Inflammatory macrophage treated with lipopolysaccharide for 4 hours (primary cell): ENCODE measurements at regions not wholly inside any gene's neighbourhood (a gene's known extent, or its start where the extent isn't known, plus 50 kb on each side); places are given as distances from the start of the nearest gene placed in this dataset.

Experiments used
- DNase-seq: peaks from one replicate; pipeline ENCODE4 v3.0.0-alpha.2; 2020

DNA sequence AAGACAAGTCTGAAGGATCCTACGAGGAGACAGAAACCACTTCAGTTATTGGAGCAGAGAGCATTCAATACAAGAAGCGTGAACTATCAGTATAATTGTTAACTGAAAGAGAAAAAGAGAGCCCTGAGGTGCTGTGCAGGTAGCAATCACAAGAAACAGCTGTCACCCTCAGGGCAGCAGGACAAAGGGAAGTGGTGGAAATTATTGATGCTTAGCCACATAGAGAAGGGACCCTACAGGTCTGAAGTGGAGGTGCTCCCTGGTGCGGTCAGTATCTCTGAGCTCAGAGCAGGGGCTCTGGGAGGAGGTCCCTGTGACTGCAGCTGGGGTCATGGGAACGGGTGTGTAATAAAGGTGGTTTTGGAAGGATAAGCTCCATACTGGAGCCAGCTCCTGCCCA, 97.8 kb upstream of the KLF6 start:
- no peak for DNase-seq

GRCh38 chr10:3881622-3882021, 96.6 kb upstream of the KLF6 start:
- DNase-seq = no peak

GRCh38 chr10:3879073-3879472, 94.1 kb upstream of the KLF6 start:
- no peak for DNase-seq

GRCh38 chr10:3877211-3878000, 92.4 kb upstream of the KLF6 start:
- peak; percentile 97 for DNase-seq

GRCh38 chr10:3876350-3876962, 91.4 kb upstream of the KLF6 start:
- no peak for DNase-seq

- no peak for DNase-seq
Observed at GRCh38 chr10:3875842-3876235, 90.8 kb upstream of the KLF6 start.

DNA sequence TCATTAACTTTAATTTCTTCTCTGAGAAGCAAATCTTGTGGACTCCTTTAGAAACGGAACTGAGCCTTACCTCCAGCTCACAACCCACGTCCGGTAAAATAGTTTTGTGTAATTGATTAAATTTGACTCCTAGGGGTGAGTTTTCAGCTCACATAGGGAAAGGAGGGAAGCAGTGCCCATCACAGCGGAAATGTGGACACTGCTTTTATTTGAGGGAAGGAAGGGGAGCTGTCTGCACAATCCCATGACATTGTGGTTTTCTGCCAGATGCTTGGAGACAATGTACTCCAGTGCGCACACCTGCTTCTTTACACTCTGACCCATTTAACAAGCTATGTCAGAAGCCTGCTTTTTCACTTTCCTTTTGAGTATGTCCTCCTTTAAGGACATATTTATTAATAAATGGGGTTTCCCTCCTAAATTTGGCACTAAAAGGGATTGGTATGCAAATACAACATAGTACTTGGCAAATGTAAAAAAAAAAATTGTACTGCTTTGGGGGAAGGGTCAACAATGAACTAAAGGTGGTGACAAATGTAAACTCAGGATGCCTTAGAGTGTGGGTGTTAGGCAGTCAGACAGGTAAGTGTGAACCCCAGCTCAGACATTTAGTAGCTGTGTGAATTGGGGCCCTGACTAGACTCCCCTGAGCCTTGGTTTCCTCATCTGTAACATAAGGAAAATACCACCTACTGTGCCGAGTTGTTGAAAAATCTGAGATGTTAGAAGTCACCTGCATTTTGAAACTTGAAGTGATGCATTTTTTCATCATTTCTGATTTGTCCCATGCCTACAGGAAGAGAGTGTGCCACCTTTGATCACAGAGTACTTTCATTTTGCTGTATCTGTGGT, 90.2 kb upstream of the KLF6 start:
- peak; percentile 89 for DNase-seq

DNA sequence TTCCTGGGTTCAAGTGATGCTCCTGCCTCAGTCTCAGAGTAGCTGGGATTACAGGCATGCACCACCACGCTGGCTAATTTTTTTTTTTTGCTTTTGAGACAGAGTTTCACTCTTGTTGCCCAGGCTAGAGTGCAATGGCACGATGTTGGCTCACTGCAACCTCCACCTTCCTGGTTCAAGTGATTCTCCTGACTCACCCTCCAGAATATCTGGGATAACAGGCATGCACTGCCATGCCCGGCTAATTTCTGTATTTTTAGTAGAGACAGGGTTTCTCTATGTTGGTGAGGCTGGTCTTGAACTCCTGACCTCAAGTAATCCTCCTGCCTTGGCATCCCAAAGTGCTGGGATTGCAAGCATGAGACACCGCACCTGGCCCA, 89.6 kb upstream of the KLF6 start:
- peak; percentile 10 for DNase-seq

- peak; percentile 99 for DNase-seq
Observed at GRCh38 chr10:3873728-3874461, 88.9 kb upstream of the KLF6 start.

DNA sequence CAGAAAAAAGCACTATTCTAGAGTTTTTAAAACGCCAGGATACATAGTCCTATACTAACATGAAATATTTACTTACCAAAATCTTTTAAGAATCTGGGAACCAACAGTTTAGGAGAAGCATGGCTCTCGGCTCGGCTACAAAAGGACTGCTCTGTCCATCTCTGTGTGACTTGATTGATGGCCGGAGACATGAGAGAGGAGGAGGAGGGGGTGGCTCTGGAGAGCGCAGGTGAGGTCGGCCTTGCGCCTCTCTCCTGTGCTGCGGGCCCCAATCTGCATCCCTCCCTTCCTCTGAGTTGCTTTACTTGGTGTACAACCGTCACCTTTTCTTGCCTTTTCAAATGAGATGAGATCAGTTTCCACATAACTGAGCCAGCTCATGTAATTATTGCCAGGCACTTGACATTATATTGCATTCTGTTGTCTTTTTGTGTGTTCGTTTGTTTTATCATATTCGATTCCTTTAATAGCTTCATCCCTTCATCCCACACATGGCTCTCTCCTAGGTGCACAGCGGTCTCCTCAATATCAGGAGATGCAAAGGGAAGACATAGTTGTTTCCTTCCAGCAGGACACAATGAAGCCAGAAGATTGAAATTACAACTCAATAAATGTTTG, 87.8 kb upstream of the KLF6 start:
- DNase-seq = no peak

DNA sequence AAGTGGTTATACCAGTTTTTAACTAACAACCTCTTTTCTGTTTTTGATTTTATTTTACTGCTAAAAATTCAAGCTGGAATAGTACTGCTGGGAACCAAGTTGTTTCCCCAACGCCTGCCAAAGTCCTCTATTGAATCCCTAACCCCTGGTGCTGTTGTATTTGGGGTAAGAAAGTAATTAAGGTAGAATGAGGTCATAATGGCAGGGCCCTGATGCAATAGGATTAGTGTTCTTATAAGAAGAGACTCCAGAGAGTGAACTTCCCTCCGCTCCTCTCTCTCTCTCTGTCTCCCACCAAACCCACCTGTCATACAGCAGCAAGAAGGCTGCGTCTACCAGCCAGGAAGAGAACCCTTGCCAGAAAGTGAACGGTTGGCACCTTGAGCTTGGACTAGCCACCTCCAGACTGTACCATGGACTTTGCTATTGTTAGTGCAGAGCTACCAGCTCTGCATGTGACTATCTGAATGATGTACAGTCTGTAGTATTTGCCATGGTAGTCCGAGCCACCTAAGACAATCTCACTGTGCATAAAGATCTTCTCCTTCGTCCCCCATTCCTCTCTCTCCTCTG, 86.5 kb upstream of the KLF6 start:
- no peak for DNase-seq

- DNase-seq = peak; percentile 80
Observed at GRCh38 chr10:3869036-3869435, 84.0 kb upstream of the KLF6 start.

DNA sequence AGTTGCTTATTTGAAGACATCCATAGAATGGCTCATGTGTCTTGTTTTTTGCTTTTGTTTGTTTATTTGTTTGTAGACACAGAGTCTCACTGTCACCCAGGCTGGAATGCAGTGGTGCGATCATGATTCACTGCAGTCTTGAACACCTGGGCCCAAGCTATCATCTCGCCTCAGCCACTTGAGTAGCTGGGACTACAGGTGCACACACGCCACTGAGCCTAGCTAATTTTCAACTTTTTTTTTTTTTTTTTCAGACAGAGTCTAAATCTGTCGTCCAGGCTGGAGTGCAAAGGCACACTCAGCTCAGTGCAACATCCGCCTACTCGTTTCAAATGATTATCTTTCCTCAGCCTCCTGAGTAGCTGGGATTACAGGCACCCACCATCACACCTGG, 83.3 kb upstream of the KLF6 start:
- DNase-seq = no peak

GRCh38 chr10:3867454-3868270, 82.7 kb upstream of the KLF6 start:
- DNase-seq = peak; percentile 82

- DNase-seq = peak; percentile 88
Observed at GRCh38 chr10:3866332-3866731, 81.3 kb upstream of the KLF6 start.

GRCh38 chr10:3865565-3865964, 80.6 kb upstream of the KLF6 start:
- peak; percentile 84 for DNase-seq

DNA sequence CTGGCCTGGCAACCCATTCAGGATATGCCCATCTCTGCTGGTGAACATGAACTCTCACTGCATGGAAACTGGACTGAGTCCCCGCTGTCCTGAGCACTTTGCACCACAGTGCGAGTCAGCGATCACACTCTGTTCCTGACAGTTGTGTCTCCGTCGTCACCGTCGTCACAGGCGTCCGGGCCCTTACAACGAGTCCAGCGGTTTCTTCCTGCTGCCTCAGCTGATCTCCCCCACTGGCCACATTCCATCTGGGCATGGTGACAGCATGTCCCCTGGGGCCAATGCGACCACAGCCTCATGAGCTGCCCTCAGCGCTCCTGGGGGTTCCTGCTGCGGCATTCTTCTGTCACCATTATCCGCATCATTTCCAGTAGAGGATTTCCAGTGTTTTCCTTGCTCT, 76.8 kb upstream of the KLF6 start:
- no peak for DNase-seq

- DNase-seq = no peak
Observed at GRCh38 chr10:3858051-3858845, 73.2 kb upstream of the KLF6 start.

DNA sequence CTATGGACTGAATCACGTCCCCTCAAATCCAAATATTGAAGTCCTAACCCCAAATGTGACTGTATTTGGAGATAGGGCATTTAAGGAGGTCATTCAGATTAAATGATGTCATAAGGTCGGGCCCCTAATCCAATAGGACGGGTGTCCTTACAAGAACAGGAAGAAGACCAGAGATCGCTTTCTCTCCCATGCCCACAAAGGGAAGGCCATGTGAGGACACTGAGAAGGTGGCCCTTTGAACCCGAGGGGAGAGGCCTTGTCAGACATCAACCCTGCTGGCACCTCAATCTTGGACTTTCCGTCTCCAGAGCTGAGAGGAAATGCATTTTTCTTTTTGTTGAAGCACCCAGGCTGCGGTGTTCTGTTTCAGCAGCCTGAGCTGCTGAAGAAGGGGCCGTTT, 72.3 kb upstream of the KLF6 start:
- DNase-seq = peak; percentile 53

DNA sequence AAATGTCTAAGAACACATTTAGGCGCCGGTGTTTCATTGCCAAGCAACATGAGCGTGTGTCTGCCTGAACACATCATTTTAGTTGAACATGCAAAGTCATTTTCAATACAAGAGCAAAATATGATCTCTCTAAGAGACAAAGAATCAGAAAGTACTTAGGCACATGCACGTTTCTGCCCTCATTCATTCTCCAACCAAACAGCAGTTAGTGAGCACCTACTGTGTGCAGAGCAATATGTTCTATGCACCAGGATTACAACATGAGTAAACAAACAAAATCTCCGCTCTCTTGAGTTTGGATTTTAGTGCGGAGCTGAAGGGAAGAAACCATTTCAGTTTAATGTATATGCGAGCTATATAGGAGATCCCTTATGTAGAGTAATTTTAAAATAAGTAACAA, 71.6 kb upstream of the KLF6 start:
- no peak for DNase-seq
